GM12891 (cell line): ENCODE measurements at regions not wholly inside any gene's neighbourhood (a gene's known extent, or its start where the extent isn't known, plus 50 kb on each side); places are given as distances from the start of the nearest gene placed in this dataset.
"Not testable (repeated sequence)": the region's sequence is repeated elsewhere in the genome, so short reads cannot be mapped to it uniquely, and the experiment has no call there.

Experiments used
- DNase-seq: peaks from one replicate; pipeline ENCODE4 v3.0.0; 2011; ENCODE audit warnings: low spot score; ENCODE audit not compliant: insufficient read length
- FAIRE-seq: peaks from 2 replicates; lab custom pipeline; 2011; peaks lifted over from hg19 to GRCh38; lab: Jason Lieb, UNC
- PAX5 ChIP-seq: IDR thresholded peaks from 2 replicates; pipeline ENCODE4 v1.6.1; 2011; ENCODE audit warnings: low read length, moderate library complexity, mild to moderate bottlenecking; ENCODE audit not compliant: insufficient read depth, severe bottlenecking
- POLR2A ChIP-seq: IDR thresholded peaks from 2 replicates; pipeline ENCODE4 v1.6.1; 2011; ENCODE audit warnings: low read depth, low read length, control low read depth
- POLR2AphosphoS5 ChIP-seq: IDR thresholded peaks from 2 replicates; pipeline ENCODE4 v1.6.1; 2011; ENCODE audit warnings: low read depth, low read length, control low read depth
- POU2F2 ChIP-seq: IDR thresholded peaks from 2 replicates; pipeline ENCODE4 v1.6.1; 2011; ENCODE audit warnings: low read depth, mild to moderate bottlenecking, control low read depth, low read length, moderate library complexity
- SPI1 ChIP-seq: IDR thresholded peaks from 2 replicates; pipeline ENCODE4 v1.6.1; 2011; ENCODE audit warnings: low read depth, low read length, control low read depth
- TAF1 ChIP-seq: IDR thresholded peaks from 2 replicates; pipeline ENCODE4 v1.6.1; 2011; ENCODE audit warnings: low read depth, low read length, control low read depth

DNA sequence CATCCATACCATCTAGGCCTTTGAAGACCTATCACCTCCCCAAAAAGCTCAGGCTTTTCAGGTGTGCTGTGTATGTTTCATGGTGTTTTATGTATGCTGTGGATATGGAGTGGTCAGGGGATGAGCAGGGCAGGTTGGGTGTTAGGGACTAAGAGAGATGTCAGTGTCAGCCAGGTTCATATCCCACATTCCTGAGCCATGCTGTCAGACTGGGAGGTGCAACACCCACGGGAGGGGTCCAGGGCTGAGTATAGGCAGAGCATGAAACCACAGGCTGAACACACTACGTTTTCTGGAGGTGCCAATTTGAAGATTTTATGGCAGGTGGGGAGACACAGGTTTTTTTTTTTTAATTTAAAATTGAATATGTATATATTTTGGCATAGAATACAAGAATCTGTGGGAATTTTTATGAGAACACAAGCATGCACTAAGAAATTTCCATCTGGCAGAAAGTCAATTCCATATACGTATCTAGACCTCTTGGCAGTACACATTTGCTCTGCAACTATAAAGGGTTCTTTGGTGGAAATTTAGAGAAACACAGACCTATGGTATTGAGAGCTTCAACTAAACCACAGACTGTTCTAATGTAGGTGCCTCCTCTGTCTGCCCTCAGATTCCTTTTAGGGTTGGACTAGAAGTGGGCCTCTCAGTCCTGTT is 101.9 kb upstream of the RNU6-1 start:
- FAIRE-seq = peak; percentile 48
- DNase-seq = no peak
- TF ChIP-seq TAF1 (no peak), POLR2AphosphoS5 (no peak), PAX5 (no peak)

DNA sequence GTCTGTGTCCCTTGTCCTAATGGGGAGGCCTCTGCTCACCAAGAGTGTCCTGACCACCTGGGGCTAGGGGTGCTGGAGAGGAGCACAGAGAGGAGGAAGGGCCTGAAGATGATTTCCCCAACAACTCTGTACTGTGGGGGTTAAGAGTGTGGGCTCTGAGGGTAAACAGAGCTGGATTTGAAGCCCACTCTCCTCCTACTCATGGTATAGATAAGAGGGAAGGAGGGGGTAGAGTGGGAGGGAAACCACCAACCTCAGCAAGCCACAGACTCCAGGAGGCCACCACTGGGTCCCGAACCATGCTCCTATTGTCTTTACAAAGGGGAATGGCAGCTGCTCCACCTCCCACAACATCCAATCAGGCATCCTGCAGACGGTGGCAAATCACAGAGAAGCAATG is 103.6 kb upstream of the RNU6-1 start:
- TF ChIP-seq TAF1 = no peak
- TF ChIP-seq SPI1 = no peak
- TF ChIP-seq POLR2A = no peak
- TF ChIP-seq PAX5 = no peak
- TF ChIP-seq POU2F2 = no peak
- TF ChIP-seq POLR2AphosphoS5 = no peak
- DNase-seq = no peak
- no peak for FAIRE-seq

DNA sequence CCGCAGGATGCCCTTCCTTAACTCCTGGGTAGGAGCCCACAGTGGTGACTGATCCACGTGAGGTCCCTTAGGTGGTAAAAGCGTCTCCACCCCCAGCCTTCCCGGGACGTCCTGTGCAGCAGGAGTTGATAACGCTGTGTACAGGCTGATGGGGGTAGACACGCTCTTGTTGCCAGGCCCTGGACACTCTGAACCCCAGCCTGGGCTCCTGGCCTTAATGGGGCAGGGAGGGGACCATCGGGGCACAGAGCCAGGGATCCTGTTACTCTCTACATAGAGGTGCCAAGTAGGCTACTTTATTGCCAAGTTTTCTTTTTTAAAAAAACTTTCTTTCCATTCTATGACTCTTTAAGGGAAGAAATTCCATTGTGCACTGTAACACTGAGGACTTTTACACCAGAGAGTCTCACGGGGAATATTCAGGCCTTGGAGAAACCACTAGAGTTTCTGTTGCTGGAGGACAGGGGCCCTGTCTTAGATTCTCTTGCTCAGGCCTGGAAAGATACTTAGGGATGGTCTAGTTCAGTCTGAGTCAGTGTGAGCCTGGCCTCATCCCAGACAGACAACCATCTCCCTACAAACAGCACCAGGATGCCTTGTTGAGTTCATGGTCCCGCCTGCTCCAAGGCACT is 104.3 kb upstream of the RNU6-1 start:
- DNase-seq (no peak), FAIRE-seq (no peak)
- TF ChIP-seq SPI1 (no peak), POLR2A (no peak), PAX5 (no peak), POLR2AphosphoS5 (no peak), POU2F2 (no peak), TAF1 (no peak)

DNA sequence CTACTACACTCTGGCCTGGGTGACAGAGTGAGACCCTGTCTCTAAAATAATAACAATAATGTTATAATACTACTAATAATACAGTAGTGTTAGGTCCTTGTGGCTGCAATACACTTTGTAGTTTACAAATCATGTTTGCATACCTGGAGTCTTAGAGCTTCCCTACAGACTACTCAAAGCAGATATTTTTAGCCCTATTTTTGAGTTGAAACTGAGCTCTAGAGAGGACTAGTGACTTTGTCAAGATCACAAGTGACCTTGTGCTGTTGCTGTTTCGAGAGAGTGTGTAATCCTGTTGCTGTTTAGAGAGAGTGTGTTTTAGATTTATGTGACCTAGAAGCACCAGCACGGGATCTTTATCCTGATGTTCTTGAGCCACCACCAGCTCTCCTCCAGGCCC is 105.3 kb upstream of the RNU6-1 start:
- FAIRE-seq (no peak), DNase-seq (no peak)
- TF ChIP-seq POLR2AphosphoS5 (no peak), POLR2A (no peak), TAF1 (no peak), PAX5 (no peak), POU2F2 (no peak), SPI1 (no peak)

DNA sequence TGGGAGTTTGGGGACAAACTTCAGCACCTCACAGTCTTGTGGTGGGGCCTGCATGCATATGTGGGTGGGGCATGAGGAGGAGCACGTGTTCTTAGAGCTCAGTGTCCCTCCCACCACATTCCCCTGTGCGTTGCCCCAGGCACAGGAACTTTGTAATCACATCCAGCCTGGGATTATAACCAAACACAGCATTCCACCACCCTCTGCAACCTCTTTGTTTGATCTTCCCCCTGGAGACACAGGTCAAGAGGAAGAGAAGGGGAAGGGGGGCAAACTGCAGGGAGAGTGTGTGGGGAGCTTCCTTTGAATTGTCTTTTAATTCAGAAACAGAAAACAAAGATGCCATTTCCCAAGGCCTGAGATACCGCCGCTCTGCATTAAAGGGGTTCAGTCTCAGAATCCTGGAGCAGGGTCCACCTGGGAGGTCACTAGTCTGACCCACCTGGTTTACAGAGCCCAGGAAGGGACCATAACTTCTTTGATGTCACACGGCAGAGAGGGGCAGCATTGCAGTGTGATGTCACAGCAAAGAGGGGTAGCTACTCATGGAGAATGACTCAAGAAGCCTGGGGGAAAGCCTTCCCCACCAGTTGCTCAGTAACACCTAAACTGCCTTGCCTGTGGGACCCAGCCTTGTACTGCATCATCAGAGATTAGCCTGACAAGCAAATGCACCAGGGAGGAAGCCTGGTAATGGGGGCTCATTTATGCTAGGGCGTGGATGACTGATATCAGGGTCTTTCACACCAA is 106.3 kb upstream of the RNU6-1 start:
- FAIRE-seq = no peak
- TF ChIP-seq POLR2A = no peak
- TF ChIP-seq POLR2AphosphoS5 = no peak
- TF ChIP-seq SPI1 = no peak
- TF ChIP-seq POU2F2 = peak; percentile 80; the same call in 1 of the 2 replicates
- DNase-seq = no peak

DNA sequence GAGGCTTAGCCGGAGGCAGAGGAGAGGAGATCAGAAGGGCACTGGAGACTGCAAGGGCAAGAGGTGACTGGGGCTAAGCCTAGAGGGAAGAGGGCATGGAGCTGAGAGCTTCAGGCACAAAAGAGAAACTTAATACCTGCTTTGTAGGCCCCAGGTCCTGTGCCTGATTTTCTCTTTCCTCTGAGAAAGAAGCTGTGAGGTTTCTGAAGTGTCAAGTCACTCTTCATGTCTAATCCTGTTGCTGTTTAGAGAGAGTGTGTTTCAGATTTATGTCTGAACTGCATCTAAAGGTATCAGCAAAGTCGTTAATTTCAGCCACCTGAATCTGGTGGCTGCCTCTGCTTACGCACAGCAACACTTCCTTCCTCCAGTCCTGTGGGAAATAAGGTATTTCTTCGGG is 106.9 kb upstream of the RNU6-1 start:
- DNase-seq (no peak), FAIRE-seq (peak; percentile 75)
- TF ChIP-seq POLR2AphosphoS5 (no peak), POLR2A (peak; percentile 57; the same call in 1 of the 2 replicates), SPI1 (peak; percentile 37)

DNA sequence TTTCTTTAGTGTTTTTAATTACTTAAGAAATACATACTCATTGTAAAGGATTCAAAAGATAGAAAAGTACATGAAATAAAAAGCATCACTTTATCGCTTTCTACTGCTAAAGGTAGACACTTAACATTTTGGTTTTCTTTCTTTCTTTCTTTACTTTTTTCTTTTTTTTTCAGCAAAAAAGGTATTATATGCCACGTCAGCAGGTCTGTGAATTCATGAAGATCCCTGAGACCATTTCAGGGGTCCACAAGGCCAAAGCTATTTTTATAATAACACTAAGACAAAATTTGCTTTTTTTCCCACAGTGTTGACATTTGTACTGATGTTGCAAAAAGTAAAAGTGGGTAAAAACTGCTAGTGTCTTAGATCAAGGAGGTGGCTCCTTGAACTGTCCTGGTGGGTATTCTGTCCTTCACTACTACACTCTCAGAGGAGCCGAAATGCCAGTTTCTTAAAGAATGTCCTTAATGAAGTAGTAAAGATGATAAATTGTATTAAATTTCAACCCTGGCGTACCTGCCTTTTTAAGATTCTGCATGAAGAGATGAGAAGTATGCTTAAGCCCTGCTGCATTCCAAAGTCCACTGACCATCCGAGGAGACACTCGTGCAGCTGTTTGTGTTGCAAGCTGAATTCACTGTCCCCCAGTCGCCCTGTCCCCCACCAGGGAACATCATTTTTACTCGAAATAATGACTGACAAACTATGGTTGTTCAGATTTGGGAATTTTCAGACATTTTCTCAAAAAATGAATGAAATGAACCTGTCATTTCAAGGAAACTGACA is 106.7 kb upstream of the PIAS1 start:
- TF ChIP-seq POLR2AphosphoS5 (no peak), SPI1 (no peak), POU2F2 (no peak), POLR2A (no peak), TAF1 (no peak), PAX5 (no peak)
- FAIRE-seq = peak; percentile 33
- no peak for DNase-seq

DNA sequence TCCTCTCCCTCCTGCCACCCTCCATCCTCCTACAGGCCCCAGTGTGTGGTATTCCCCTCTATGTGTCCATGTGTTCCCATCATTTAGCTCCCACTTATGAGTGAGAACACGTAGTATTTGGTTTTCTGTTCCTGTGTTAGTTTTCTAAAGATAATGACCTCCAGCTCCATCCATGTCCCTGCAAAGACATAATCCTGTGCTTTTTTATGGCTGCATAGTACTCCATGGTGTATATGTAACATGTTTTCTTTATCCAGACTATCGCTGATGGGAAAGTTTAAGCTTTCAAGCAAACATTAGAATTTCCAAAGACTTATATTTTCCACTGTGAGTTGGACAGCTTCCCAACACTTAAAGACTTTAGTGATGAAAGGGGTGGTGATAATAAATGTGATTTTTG is 105.9 kb upstream of the PIAS1 start:
- no peak for DNase-seq
- TF ChIP-seq SPI1 (no peak), TAF1 (no peak), PAX5 (no peak), POLR2A (no peak), POU2F2 (no peak), POLR2AphosphoS5 (no peak)
- FAIRE-seq = no peak

DNA sequence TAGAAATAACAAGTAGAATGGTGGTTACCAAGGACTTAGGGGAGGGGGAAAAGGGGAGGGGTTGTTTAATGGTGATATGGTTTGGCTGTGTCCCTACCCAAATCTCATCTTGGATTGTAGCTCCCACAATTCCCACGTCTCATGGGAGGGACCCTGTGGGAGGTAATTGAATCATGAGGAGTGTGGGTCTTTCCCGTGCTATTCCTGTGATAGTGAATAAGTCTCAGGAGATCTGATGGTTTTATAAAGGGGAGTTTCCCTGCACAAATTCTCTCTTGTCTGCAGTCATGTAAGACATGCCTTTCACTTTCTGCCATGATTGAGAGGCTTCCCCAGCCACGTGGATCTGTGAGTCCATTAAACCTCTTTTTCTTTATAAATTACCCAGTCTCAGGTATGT is 102.9 kb upstream of the PIAS1 start:
- not testable (repeated sequence) for DNase-seq, FAIRE-seq
